C4-2B (cell line): ENCODE measurements at regions not wholly inside any gene's neighbourhood (a gene's known extent, or its start where the extent isn't known, plus 50 kb on each side); places are given as distances from the start of the nearest gene placed in this dataset.

Experiments used
- H3K27ac ChIP-seq: fragments of 450-650 bp; 2 replicates; pipeline ENCODE4 v1.5.1; 2017
- CTCF ChIP-seq: fragments of 450-650 bp; conservative IDR thresholded peaks from 2 replicates; pipeline ENCODE4 v1.5.1; 2017; ENCODE audit warnings: mild to moderate bottlenecking
- ZFX ChIP-seq: fragments of 450-650 bp; IDR thresholded peaks from 2 replicates; pipeline ENCODE4 v1.6.1; 2017

GRCh38 chr13:67776151-67776550 is 546.0 kb upstream of the PCDH9 start:
- no peak for TF ChIP-seq CTCF
- no peak for TF ChIP-seq ZFX
- H3K27ac ChIP-seq: no peak overlapping the region

GRCh38 chr13:67775359-67775758 is 545.2 kb upstream of the PCDH9 start:
- TF ChIP-seq CTCF (no peak), ZFX (no peak)
- H3K27ac ChIP-seq: no peak overlapping the region

- H3K27ac ChIP-seq: no peak overlapping the region
- TF ChIP-seq CTCF (no peak), ZFX (no peak)
Measured at GRCh38 chr13:67772807-67773453, 542.8 kb upstream of the PCDH9 start.

GRCh38 chr13:67771106-67771505 is 541.0 kb upstream of the PCDH9 start:
- H3K27ac ChIP-seq: no peak overlapping the region

GRCh38 chr13:67769987-67770341 is 539.8 kb upstream of the PCDH9 start:
- TF ChIP-seq ZFX (no peak), CTCF (no peak)
- H3K27ac ChIP-seq: no peak overlapping the region

More at GRCh38 chr13:67771106-67771505, 541.0 kb upstream of the PCDH9 start:
- TF ChIP-seq CTCF: no peak
- no peak for TF ChIP-seq ZFX

GRCh38 chr13:67769063-67769986 is 539.2 kb upstream of the PCDH9 start:
- TF ChIP-seq CTCF: no peak
- TF ChIP-seq ZFX: no peak
- H3K27ac ChIP-seq: no peak overlapping the region

- TF ChIP-seq CTCF (no peak), ZFX (no peak)
- H3K27ac ChIP-seq: no peak overlapping the region
Measured at GRCh38 chr13:67763984-67764383, 533.8 kb upstream of the PCDH9 start.
